ENCODE measurements at regions not wholly inside any gene's neighbourhood (a gene's known extent, or its start where the extent isn't known, plus 50 kb on each side); places are given as distances from the start of the nearest gene placed in this dataset.

GRCh38 chr15:35958975-35959374 lies 413.0 kb upstream of the DPH6 start (continued):
- TF ChIP-seq ZNF175 (tag by site-specific recombination; IDR thresholded peaks at IDR 0.05), result no peak
- no peak for TF ChIP-seq PRDM4 (tag by site-specific recombination; IDR thresholded peaks at IDR 0.05)
- no peak for TF ChIP-seq ZNF621 (tag by site-specific recombination; IDR thresholded peaks at IDR 0.05)
- TF ChIP-seq ZNF510 (tag by site-specific recombination; IDR thresholded peaks at IDR 0.05; ENCODE audit: insufficient replicate concordance), result no peak
- no peak for TF ChIP-seq ZNF624 (tag by site-specific recombination; IDR thresholded peaks at IDR 0.05)
- TF ChIP-seq ZNF23 (tag by site-specific recombination; IDR thresholded peaks at IDR 0.05; ENCODE audit: borderline replicate concordance), result no peak
- no peak for TF ChIP-seq ZNF513 (tag by site-specific recombination; IDR thresholded peaks at IDR 0.05)
- no peak for TF ChIP-seq ZNF747 (tag by site-specific recombination; IDR thresholded peaks at IDR 0.05)
- no peak for TF ChIP-seq ZNF335 (tag by site-specific recombination; conservative IDR thresholded peaks at IDR 0.05)
- no peak for TF ChIP-seq TRIM28 (IDR thresholded peaks at IDR 0.05; ENCODE audit: borderline replicate concordance, low read length)

- H3K4me3 ChIP-seq (ENCODE audit: low read depth, low read length), result no peak overlapping the region
- peaks cover 12% of the 10 kb centered on the region for H3K4me1 ChIP-seq (ENCODE audit: control insufficient read depth, insufficient read depth, low read length)
- no peaks in the 10 kb centered on the region for H3K36me3 ChIP-seq (ENCODE audit: control insufficient read depth in 2 of 2, insufficient read depth in 1 of 2, low read length in 2 of 2)
- no peak overlapping the region for H3K27ac ChIP-seq (ENCODE audit: extremely low read depth, low read depth, low read length)
- H3K9me3 ChIP-seq (ENCODE audit: control insufficient read depth, insufficient read depth, low read depth, low read length), result no peaks in the 10 kb centered on the region
- ChIA-PET POLR2A (no interaction called here), CTCF (no interaction called here)
- no peak for TF ChIP-seq PRDM10 (tag by site-specific recombination; IDR thresholded peaks at IDR 0.05)
Observed at GRCh38 chr15:35963326-35963725, 417.4 kb upstream of the DPH6 start.

GRCh38 chr15:35966781-35967180 lies 420.8 kb upstream of the DPH6 start:
- POLR2A ChIA-PET, result no interaction called here
- CTCF ChIA-PET, result interaction anchor here (0.7 kb wide), 1 partner anchor 20 kb away, joined by 3 read pairs; no protein-coding TSS in a partner anchor
- peaks cover 2% of the 10 kb centered on the region; the same call in 1 of the 2 replicates for H3K4me1 ChIP-seq (ENCODE audit: control insufficient read depth, insufficient read depth, low read length)
- no peak overlapping the region for H3K27ac ChIP-seq (ENCODE audit: extremely low read depth, low read depth, low read length)
- no peak overlapping the region for H3K4me3 ChIP-seq (ENCODE audit: low read depth, low read length)
- no peaks in the 10 kb centered on the region for H3K36me3 ChIP-seq (ENCODE audit: control insufficient read depth in 2 of 2, insufficient read depth in 1 of 2, low read length in 2 of 2)
- no peaks in the 10 kb centered on the region for H3K9me3 ChIP-seq (ENCODE audit: control insufficient read depth, insufficient read depth, low read depth, low read length)
- no peak for TF ChIP-seq ZFP37 (tag by site-specific recombination; IDR thresholded peaks at IDR 0.05)
- TF ChIP-seq GLI2 (tag by site-specific recombination; IDR thresholded peaks at IDR 0.05; ENCODE audit: borderline replicate concordance, low read depth), result no peak
- TF ChIP-seq ZNF335 (tag by site-specific recombination; conservative IDR thresholded peaks at IDR 0.05), result no peak
- TF ChIP-seq ZNF146 (tag by site-specific recombination; IDR thresholded peaks at IDR 0.05), result no peak
- TF ChIP-seq PRDM10 (tag by site-specific recombination; IDR thresholded peaks at IDR 0.05), result no peak
- no peak for TF ChIP-seq ZXDB (tag by site-specific recombination; IDR thresholded peaks at IDR 0.05)
- no peak for TF ChIP-seq ZNF311 (tag by site-specific recombination; IDR thresholded peaks at IDR 0.05; ENCODE audit: borderline replicate concordance)
- no peak for TF ChIP-seq ZNF274 (IDR thresholded peaks at IDR 0.05; ENCODE audit: low read length)
- TF ChIP-seq ZNF274 (tag by site-specific recombination; IDR thresholded peaks at IDR 0.05; ENCODE audit: borderline replicate concordance), result no peak
- TF ChIP-seq ZNF449 (tag by site-specific recombination; IDR thresholded peaks at IDR 0.05), result no peak
- TF ChIP-seq ZNF112 (tag by site-specific recombination; IDR thresholded peaks at IDR 0.05), result no peak
- no peak for TF ChIP-seq SCRT1 (tag by site-specific recombination; IDR thresholded peaks at IDR 0.05; ENCODE audit: borderline replicate concordance)

Data from HEK293 (cell line).